22Rv1 (cell line): ENCODE measurements at regions not wholly inside any gene's neighbourhood (a gene's known extent, or its start where the extent isn't known, plus 50 kb on each side); places are given as distances from the start of the nearest gene placed in this dataset.

Experiments used
- H3K27ac ChIP-seq: fragments of 450-650 bp; 2 replicates; pipeline ENCODE4 v1.5.1; 2017
- CTCF ChIP-seq: fragments of 450-650 bp; IDR thresholded peaks from 2 replicates; pipeline ENCODE4 v1.5.1; 2017; ENCODE audit warnings: mild to moderate bottlenecking
- ZFX ChIP-seq: fragments of 450-650 bp; IDR thresholded peaks from 2 replicates; pipeline ENCODE4 v1.6.1; 2017; ENCODE audit warnings: antibody characterized with exemption, borderline replicate concordance

- no peak overlapping the region for H3K27ac ChIP-seq
- no peak for TF ChIP-seq ZFX
- no peak for TF ChIP-seq CTCF
These were observed 115.1 kb upstream of the GRAMD1B start for GRCh38 chr11:123314972-123315371.

GRCh38 chr11:123313262-123313661, 116.8 kb upstream of the GRAMD1B start:
- H3K27ac ChIP-seq: no peak overlapping the region
- no peak for TF ChIP-seq CTCF
- no peak for TF ChIP-seq ZFX

GRCh38 chr11:123308077-123308476, 113.0 kb upstream of the CLMP start:
- TF ChIP-seq CTCF (no peak), ZFX (no peak)
- H3K27ac ChIP-seq: no peak overlapping the region

- TF ChIP-seq ZFX (no peak), CTCF (no peak)
- no peak overlapping the region for H3K27ac ChIP-seq
These were observed 112.2 kb upstream of the CLMP start for GRCh38 chr11:123307276-123307675.

GRCh38 chr11:123306531-123306930, 111.5 kb upstream of the CLMP start:
- H3K27ac ChIP-seq: no peak overlapping the region
- TF ChIP-seq CTCF (no peak), ZFX (no peak)

- TF ChIP-seq CTCF: no peak
- TF ChIP-seq ZFX: no peak
- H3K27ac ChIP-seq: no peak overlapping the region
These were observed 110.7 kb upstream of the CLMP start for GRCh38 chr11:123305601-123306375.

- TF ChIP-seq ZFX (no peak), CTCF (no peak)
- H3K27ac ChIP-seq: no peak overlapping the region
These were observed 109.9 kb upstream of the CLMP start for GRCh38 chr11:123304828-123305466.
